Ishikawa (cell line): ENCODE measurements at regions not wholly inside any gene's neighbourhood (a gene's known extent, or its start where the extent isn't known, plus 50 kb on each side); places are given as distances from the start of the nearest gene placed in this dataset.

Experiments
- CEBPB ChIP-seq: IDR thresholded peaks from 2 replicates; pipeline ENCODE4 v1.6.1; 2012
- CREB1 ChIP-seq: IDR thresholded peaks from 2 replicates; pipeline ENCODE4 v1.6.1; 2012; ENCODE audit warnings: low read depth
- EGR1 ChIP-seq: IDR thresholded peaks from 2 replicates; pipeline ENCODE4 v1.6.1; 2012
- EP300 ChIP-seq: IDR thresholded peaks from 2 replicates; pipeline ENCODE4 v1.6.1; 2012; ENCODE audit warnings: borderline replicate concordance
- FOXM1 ChIP-seq: IDR thresholded peaks from 2 replicates; pipeline ENCODE4 v1.6.1; 2012; ENCODE audit warnings: low read depth, borderline replicate concordance
- MAX ChIP-seq: IDR thresholded peaks from 2 replicates; pipeline ENCODE4 v1.6.1; 2012
- NFIC ChIP-seq: IDR thresholded peaks from 2 replicates; pipeline ENCODE4 v1.6.1; 2012
- RAD21 ChIP-seq: IDR thresholded peaks from 2 replicates; pipeline ENCODE4 v1.6.1; 2012; ENCODE audit warnings: low read depth
- REST ChIP-seq: IDR thresholded peaks from 2 replicates; pipeline ENCODE4 v1.6.1; 2012; ENCODE audit warnings: low read depth, mild to moderate bottlenecking
- TAF1 ChIP-seq: IDR thresholded peaks from 2 replicates; pipeline ENCODE4 v1.6.1; 2012; ENCODE audit warnings: low read depth, mild to moderate bottlenecking
- TCF12 ChIP-seq: IDR thresholded peaks from 2 replicates; pipeline ENCODE4 v1.6.1; 2012; ENCODE audit warnings: low read depth
- USF1 ChIP-seq: IDR thresholded peaks from 2 replicates; pipeline ENCODE4 v1.6.1; 2012
- YY1 ChIP-seq: IDR thresholded peaks from 2 replicates; pipeline ENCODE4 v1.6.1; 2012; ENCODE audit warnings: low read depth
- ZBTB7A ChIP-seq: IDR thresholded peaks from 2 replicates; pipeline ENCODE4 v1.6.1; 2012; ENCODE audit warnings: low read depth

GRCh38 chr3:6223572-6223971 is 637.3 kb upstream of the GRM7 start:
- no peak for TF ChIP-seq CEBPB
- no peak for TF ChIP-seq CREB1
- TF ChIP-seq NFIC = no peak
- no peak for TF ChIP-seq YY1
- TF ChIP-seq TCF12 = no peak
- no peak for TF ChIP-seq RAD21
- no peak for TF ChIP-seq EGR1
- no peak for TF ChIP-seq FOXM1
- no peak for TF ChIP-seq ZBTB7A
- no peak for TF ChIP-seq EP300

- TF ChIP-seq CREB1 (no peak), FOXM1 (no peak), YY1 (no peak), NFIC (no peak), USF1 (no peak), EP300 (no peak), REST (no peak)
These were observed 631.8 kb upstream of the GRM7 start for GRCh38 chr3:6228958-6229683.

GRCh38 chr3:6229778-6230410 is 631.0 kb upstream of the GRM7 start:
- TF ChIP-seq TCF12 = no peak
- no peak for TF ChIP-seq ZBTB7A
- TF ChIP-seq REST = no peak
- no peak for TF ChIP-seq MAX
- TF ChIP-seq CREB1 = no peak
- TF ChIP-seq NFIC = no peak
- no peak for TF ChIP-seq RAD21
- TF ChIP-seq YY1 = no peak
- no peak for TF ChIP-seq EGR1
- no peak for TF ChIP-seq TAF1

GRCh38 chr3:6242104-6242503 is 618.8 kb upstream of the GRM7 start:
- no peak for TF ChIP-seq FOXM1

GRCh38 chr3:6248528-6248927 is 612.4 kb upstream of the GRM7 start:
- TF ChIP-seq CEBPB = no peak

- TF ChIP-seq NFIC (no peak), TCF12 (no peak), FOXM1 (no peak), MAX (no peak), ZBTB7A (no peak), CREB1 (no peak), REST (no peak), RAD21 (no peak), EGR1 (no peak)
These were observed 611.2 kb upstream of the GRM7 start for GRCh38 chr3:6249679-6250078.
